ENCODE measurements at regions not wholly inside any gene's neighbourhood (a gene's known extent, or its start where the extent isn't known, plus 50 kb on each side); places are given as distances from the start of the nearest gene placed in this dataset.

GRCh38 chr12:58293308-58293982 is 352.1 kb downstream of the ATP23 start:
- Histone ChIP-seq H3K9ac (ENCODE audit: low read length) (no peak overlapping the region), H3K27ac (ENCODE audit: low read length in 2 of 2) (no peak overlapping the region), H3K36me3 (replicated peaks in 1 of 2; ENCODE audit: control extremely low read depth in 1 of 2, control insufficient read depth in 1 of 2, extremely low read depth in 1 of 2, insufficient read depth in 2 of 2, low read length in 1 of 2) (no peaks in the 10 kb centered on the region), H3K4me1 (ENCODE audit: control insufficient read depth in 2 of 2, insufficient read depth in 2 of 2, low read length in 2 of 2) (no peaks in the 10 kb centered on the region), H3K79me2 (ENCODE audit: control insufficient read depth, insufficient read depth, low read length) (no peaks in the 10 kb centered on the region), H3K4me2 (replicated peaks; ENCODE audit: low read depth, low read length, poor library complexity, severe bottlenecking) (no peak overlapping the region), H3K9me3 (ENCODE audit: control extremely low read depth in 1 of 3, control insufficient read depth in 2 of 3, insufficient read depth in 1 of 3, low read length in 2 of 3) (no peaks in the 10 kb centered on the region), H2AFZ (ENCODE audit: insufficient read depth, low read depth, low read length, poor library complexity, severe bottlenecking) (no peak overlapping the region), H3K4me3 (ENCODE audit: control extremely low read depth in 1 of 5, extremely low read depth in 1 of 5, insufficient read depth in 1 of 5, low read depth in 2 of 5, low read length in 4 of 5) (no peak overlapping the region), H3K27me3 (replicated peaks in 1 of 4; ENCODE audit: control extremely low read depth in 1 of 4, control insufficient read depth in 3 of 4, insufficient read depth in 4 of 4, low read length in 3 of 4) (peaks cover 0 to 2% (median 0%) of the 10 kb centered on the region in 4 experiments), H4K20me1 (ENCODE audit: control insufficient read depth, insufficient read depth, low read length, poor library complexity, severe bottlenecking) (no peaks in the 10 kb centered on the region)
- Mint-ChIP-seq H3K27ac (no peak overlapping the region), H3K4me1 (no peaks in the 10 kb centered on the region), H3K9me3 (ENCODE audit: insufficient read depth) (no peaks in the 10 kb centered on the region), H3K27me3 (peaks cover 7% of the 10 kb centered on the region), H3K4me3 (no peak overlapping the region)
- WGBS (ENCODE audit: insufficient coverage) = no CpG with 5 or more reads among the region's 2 CpGs
- POLR2A ChIA-PET = no interaction called here
- DNase-seq = no peak
- no peak for ATAC-seq (ENCODE audit: low read depth)
- intact Hi-C loops (cut with micrococcal nuclease) = no loop called here
- CTCF ChIA-PET = no interaction called here
- TF ChIP-seq CTCF (IDR thresholded peaks at IDR 0.05) (no peak), EZH2 (IDR thresholded peaks at IDR 0.05; ENCODE audit: borderline replicate concordance, insufficient read depth, low read depth, low read length, poor library complexity, severe bottlenecking) (no peak)

GRCh38 chr12:58295268-58295667 is 353.9 kb downstream of the ATP23 start:
- H3K4me3 ChIP-seq (ENCODE audit: control extremely low read depth in 1 of 5, extremely low read depth in 1 of 5, insufficient read depth in 1 of 5, low read depth in 2 of 5, low read length in 4 of 5) = no peak overlapping the region
- H4K20me1 ChIP-seq (ENCODE audit: control insufficient read depth, insufficient read depth, low read length, poor library complexity, severe bottlenecking) = no peaks in the 10 kb centered on the region
- H3K9ac ChIP-seq (ENCODE audit: low read length) = no peak overlapping the region
- 86% methylated on average over 1 of the region's 1 CpG for WGBS (ENCODE audit: insufficient coverage)
- H3K4me1 ChIP-seq (ENCODE audit: control insufficient read depth in 2 of 2, insufficient read depth in 2 of 2, low read length in 2 of 2) = no peaks in the 10 kb centered on the region
- H2AFZ ChIP-seq (ENCODE audit: insufficient read depth, low read depth, low read length, poor library complexity, severe bottlenecking) = no peak overlapping the region
- no peaks in the 10 kb centered on the region for H3K79me2 ChIP-seq (ENCODE audit: control insufficient read depth, insufficient read depth, low read length)
- no peak for TF ChIP-seq EZH2 (IDR thresholded peaks at IDR 0.05; ENCODE audit: borderline replicate concordance, insufficient read depth, low read depth, low read length, poor library complexity, severe bottlenecking)
- TF ChIP-seq CTCF (IDR thresholded peaks at IDR 0.05) = no peak
- H3K27ac Mint-ChIP-seq = no peak overlapping the region
- H3K4me3 Mint-ChIP-seq = no peak overlapping the region
- DNase-seq (no peak), ATAC-seq (ENCODE audit: low read depth) (no peak)
- ChIA-PET POLR2A (no interaction called here), CTCF (no interaction called here)
- no peaks in the 10 kb centered on the region for H3K9me3 Mint-ChIP-seq (ENCODE audit: insufficient read depth)
- no peaks in the 10 kb centered on the region for H3K4me1 Mint-ChIP-seq
- intact Hi-C loops (cut with micrococcal nuclease) = no loop called here
- H3K27me3 Mint-ChIP-seq = peaks cover 4% of the 10 kb centered on the region
- no peak overlapping the region for H3K4me2 ChIP-seq (replicated peaks; ENCODE audit: low read depth, low read length, poor library complexity, severe bottlenecking)
- no peaks in the 10 kb centered on the region for H3K36me3 ChIP-seq (replicated peaks in 1 of 2; ENCODE audit: control extremely low read depth in 1 of 2, control insufficient read depth in 1 of 2, extremely low read depth in 1 of 2, insufficient read depth in 2 of 2, low read length in 1 of 2)
- no peaks in the 10 kb centered on the region for H3K9me3 ChIP-seq (ENCODE audit: control extremely low read depth in 1 of 3, control insufficient read depth in 2 of 3, insufficient read depth in 1 of 3, low read length in 2 of 3)
- no peak overlapping the region for H3K27ac ChIP-seq (ENCODE audit: low read length in 2 of 2)
- peaks cover 0 to 2% (median 0%) of the 10 kb centered on the region in 4 experiments for H3K27me3 ChIP-seq (replicated peaks in 1 of 4; ENCODE audit: control extremely low read depth in 1 of 4, control insufficient read depth in 3 of 4, insufficient read depth in 4 of 4, low read length in 3 of 4)

Data from B cell (primary cell).